DOHH2 (cell line): ENCODE measurements at regions not wholly inside any gene's neighbourhood (a gene's known extent, or its start where the extent isn't known, plus 50 kb on each side); places are given as distances from the start of the nearest gene placed in this dataset.

Experiments used
- EZH2phosphoT487 ChIP-seq: fragments of 200-600 bp; sonication (generic); IDR thresholded peaks from 2 replicates; pipeline ENCODE4 v1.6.1; 2017; ENCODE audit warnings: borderline replicate concordance, mild to moderate bottlenecking, antibody characterized with exemption, low read length, moderate library complexity, mixed read lengths
- TF ChIP-seq, protein P1 (sequence below): fragments of 200-600 bp; sonication (generic); IDR thresholded peaks from one replicate; pipeline ENCODE4 v1.5.1; 2014; ENCODE audit warnings: antibody characterized with exemption, mild to moderate bottlenecking, low read depth, low read length; ENCODE audit not compliant: poor library complexity, severe bottlenecking

DNA sequence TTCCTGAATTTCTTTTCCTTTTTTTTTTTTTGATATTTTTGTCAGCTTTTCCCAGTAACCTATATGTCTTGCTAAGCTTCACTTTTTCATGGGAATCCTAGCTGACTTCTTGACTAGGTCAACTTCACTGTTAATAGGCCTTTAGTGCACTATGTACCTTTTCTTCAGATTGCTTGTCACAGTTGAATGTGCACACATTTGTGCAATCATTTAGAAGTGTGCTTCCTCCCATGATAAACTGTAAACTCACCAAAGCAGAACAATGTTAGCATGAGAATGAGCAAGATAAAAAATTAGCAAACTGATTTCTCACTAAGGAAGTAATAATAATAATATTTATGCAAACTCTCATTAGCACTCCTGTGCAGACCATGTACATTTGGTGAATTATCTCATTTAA is 173.2 kb downstream of the PABPC4L start:
- TF ChIP-seq, protein P1, sequence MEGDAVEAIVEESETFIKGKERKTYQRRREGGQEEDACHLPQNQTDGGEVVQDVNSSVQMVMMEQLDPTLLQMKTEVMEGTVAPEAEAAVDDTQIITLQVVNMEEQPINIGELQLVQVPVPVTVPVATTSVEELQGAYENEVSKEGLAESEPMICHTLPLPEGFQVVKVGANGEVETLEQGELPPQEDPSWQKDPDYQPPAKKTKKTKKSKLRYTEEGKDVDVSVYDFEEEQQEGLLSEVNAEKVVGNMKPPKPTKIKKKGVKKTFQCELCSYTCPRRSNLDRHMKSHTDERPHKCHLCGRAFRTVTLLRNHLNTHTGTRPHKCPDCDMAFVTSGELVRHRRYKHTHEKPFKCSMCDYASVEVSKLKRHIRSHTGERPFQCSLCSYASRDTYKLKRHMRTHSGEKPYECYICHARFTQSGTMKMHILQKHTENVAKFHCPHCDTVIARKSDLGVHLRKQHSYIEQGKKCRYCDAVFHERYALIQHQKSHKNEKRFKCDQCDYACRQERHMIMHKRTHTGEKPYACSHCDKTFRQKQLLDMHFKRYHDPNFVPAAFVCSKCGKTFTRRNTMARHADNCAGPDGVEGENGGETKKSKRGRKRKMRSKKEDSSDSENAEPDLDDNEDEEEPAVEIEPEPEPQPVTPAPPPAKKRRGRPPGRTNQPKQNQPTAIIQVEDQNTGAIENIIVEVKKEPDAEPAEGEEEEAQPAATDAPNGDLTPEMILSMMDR = no peak
- TF ChIP-seq EZH2phosphoT487 = no peak
